NCI-H526 treated with DMSO at 0.1 percent for 48 hours (cell line): ENCODE measurements at regions not wholly inside any gene's neighbourhood (a gene's known extent, or its start where the extent isn't known, plus 50 kb on each side); places are given as distances from the start of the nearest gene placed in this dataset.

Experiments
- DNase-seq: peaks from one replicate; lab custom pipeline; 2025; lab: John Stamatoyannopoulos, UW

DNA sequence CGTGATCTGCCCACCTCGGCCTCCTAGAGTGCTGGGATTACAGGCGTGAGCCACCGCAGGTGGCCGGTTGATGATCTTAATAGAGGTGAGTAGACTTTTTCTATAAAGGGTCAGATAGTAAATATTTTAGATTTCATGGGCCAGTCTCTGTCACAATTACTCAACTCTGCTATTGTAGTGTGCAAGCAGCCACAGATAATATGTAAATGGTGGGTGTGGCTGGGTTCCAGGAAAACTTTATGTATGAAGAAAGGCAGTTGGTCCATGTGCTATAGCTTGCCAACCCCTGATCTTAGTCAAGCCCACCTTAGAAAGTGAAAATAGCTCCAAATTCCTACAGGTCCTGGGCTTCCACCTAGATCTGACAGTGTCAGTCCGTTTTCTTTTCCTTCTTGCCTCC is 94.9 kb upstream of the PMFBP1 start:
- no peak for DNase-seq

DNA sequence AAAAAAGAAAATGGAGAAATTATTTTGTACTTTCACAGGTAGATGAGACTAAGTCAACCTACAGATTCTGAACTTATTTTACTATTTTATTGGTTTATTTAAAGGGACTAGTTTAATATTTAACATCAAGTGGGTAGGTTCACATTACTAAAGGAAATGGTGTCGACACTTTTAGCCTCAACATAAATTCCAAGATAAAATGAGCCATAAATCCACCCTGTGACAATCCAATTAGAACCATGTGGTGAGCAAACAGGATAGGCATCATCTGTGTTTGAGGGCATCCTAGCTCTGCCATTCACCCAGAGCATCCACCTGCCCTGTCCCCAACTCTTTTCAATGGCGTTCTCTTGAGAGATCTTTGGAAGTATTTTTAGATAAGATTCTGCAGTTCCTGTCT is 92.8 kb upstream of the PMFBP1 start:
- DNase-seq: no peak

DNA sequence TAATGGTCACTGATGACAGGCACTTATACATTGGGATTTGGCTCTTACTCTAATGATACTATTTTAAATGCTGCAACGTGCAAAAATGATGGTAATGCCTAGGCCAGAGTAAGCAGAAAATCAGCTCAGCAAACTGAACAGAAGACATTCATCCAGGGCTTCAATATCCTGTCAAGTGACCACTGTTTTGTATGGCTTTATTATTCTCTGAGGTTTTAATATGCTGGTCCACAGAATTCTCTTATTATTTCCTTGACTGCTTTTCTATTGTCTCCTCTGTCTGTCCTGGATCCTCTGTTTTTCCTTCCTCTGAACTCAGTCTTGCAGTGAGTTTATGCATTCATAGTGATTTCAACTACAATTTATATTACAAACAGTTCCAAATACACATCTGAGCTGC is 90.8 kb upstream of the PMFBP1 start:
- no peak for DNase-seq

DNA sequence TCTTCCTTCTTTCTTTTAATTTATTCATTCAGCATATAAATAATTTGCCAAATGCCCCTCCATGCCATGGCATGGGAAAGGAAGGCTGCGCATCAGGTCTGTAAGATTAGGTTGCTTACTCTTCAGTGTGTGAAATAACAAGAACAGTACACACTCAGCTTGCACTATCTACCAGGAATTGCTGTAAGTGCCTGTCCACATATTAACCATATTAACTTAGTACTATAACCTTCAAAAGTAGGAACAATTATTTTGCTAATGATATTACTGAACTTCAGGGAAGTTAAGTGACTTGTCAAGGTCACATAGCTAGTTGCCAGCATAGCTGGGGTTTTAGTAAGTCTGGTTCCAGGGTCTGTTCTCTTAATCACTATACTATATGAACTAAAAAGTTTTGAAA is 89.2 kb upstream of the PMFBP1 start:
- DNase-seq: no peak

DNA sequence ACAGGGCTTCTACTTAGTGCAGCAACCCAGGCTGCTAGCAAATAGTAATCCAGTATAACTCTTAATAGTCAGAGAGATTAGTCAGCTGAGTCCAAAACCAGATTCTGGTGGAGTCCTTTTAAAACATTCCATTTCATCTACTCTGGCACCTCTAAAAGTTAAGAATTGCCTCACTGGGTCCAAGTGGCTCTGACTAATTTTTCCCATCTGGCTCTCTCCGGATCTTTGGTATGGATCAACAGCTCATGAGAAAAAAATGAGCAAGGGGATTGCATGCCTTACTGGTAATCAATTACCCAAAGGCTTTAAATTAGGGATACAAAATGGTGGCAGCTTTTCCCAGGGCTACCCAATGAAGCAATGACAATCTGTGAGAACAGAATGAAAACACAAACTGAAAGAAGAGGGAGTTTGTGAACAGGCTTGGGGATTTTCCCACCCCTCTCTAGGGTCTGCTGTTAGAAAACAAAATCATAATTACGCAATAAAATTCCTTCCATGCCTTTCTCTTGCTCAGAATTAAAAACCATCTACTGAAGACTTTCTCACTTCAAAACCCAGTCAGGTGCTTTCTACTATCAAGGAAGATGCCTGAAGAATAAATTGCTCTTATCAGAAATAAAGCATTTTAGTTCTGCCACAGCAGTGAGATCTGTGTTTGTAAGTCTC is 84.6 kb upstream of the PMFBP1 start:
- no peak for DNase-seq

DNA sequence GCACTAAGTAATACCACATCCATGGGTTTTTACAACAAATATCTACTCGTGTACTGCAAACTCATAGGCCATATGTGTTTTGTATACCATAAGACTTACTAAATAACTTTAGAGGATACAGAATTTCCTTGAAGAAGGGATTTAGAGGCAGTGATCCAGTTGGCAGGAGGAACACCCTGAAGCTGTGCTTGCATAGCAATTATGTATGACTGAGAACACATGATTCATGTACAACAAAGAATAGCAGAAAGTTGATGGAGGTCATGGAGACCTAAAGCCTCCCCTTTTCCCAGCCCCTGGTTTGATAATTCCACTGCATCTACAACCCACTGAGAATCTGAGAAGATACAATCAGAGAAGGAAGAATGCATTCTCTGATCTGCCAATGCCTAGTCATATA is 83.8 kb upstream of the PMFBP1 start:
- DNase-seq: no peak

DNA sequence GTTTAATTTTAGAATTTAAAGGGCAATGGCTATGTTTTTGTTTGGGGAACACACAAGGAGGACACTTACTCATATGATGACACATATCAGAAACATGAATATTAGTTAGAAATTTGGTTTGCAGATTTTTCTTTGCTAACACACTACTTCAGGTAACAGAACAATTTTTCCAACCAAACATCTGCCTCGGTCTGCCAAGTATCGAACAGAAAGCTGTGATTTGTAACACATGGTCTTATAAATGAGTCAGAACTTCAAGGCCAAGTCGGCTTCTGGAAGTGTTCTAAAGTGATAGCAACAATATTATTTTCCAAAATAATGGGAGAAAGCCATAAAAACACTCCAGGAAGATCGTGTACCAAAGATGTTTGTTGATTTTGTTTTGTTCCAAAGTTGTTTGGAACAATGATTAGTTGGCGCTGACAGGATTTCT is 75.9 kb upstream of the PMFBP1 start:
- DNase-seq: no peak

DNA sequence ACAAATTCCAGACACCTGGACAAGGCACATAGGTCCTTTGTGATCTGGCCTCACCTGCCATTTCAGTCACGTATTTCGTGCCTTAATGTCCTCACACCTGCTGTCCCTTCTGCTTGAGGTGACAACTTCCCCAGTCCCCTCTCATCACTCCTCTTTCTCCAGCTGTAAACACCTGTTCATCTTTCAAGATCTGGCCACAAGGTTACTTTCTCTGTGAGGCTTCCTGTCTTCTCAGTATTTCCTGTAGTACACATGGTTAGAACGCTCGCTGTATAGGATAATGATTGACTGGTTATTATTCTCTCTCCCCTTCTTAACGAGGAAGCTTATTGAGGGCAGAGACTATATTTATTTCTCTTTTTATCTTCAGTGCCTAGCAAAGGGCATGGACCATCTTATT is 74.5 kb upstream of the PMFBP1 start:
- DNase-seq: no peak

DNA sequence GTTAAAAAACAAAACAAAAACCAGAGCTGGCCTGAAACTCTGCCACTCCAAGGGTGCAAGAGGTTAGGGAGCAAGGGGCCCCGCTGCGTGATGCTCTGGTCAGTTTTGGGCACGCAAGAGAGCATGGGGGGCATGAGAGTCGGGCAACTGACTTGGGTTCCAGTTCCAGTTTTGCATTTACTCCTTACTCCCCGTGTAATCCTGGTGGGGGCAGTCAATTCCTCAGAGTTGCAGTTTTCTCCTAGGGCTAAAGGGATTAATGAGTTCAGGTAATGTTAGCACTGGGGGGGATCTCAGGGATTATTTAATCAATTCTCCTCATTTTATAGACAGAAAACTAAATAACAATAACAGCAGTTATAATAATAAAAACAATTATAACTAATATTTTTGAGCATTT is 72.9 kb upstream of the PMFBP1 start:
- DNase-seq: no peak

DNA sequence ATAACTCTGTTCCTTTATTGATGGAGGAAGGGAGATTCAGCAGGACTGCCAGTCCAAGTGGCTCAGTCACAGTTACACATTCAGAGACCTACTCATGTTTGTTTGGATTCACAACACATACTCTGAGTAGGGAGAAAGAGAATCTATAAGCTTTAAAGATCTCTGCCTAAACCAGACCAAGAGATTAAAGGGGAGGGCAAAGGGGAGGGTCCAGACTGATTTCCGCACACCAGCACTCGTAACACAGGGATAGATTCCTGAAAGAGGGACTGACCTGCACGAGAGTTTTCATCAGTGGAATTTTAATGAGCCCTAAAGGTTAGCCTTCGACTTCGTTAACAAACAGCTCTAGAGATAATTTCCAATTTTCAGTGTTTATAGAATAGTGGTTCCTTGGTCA is 71.7 kb upstream of the PMFBP1 start:
- DNase-seq: no peak

DNA sequence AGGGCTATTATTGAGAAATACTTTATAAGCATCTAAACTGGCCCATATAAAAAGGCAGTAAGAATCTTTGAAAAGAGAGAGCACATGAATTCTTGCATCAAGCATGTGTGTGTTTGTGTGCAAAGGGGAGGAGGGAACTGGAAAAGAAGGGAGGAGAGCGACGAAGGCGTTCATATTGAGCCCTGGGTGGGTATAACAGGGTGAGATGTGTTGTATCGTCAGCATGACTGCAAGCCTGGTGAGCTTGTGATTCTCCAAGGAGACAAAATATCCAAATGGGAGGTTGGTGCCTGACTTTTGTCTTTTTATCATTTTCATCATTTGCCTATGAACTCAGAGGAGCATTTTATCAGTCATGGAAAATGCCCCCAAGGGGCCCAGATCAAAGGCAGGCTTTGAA is 70.8 kb upstream of the PMFBP1 start:
- peak; percentile 19 for DNase-seq

DNA sequence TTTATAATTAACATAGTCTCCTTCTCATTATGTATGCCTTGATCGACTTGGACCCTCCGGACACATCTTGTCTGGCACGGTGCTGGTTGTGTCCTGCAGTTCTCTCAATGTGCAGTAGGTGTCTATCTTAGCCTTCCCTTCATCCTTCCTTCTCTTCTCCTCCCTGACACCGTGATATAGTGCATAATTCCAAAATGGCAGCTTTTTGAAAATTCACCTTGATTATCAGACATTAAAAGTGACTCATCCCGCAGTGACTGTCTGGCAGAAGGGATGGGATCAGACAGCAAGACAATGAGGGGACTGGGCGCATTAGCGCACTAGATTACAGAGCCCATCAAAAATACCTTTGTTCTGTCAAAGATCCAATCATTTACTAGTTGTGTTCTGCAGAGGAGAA is 70.0 kb upstream of the PMFBP1 start:
- DNase-seq: no peak

DNA sequence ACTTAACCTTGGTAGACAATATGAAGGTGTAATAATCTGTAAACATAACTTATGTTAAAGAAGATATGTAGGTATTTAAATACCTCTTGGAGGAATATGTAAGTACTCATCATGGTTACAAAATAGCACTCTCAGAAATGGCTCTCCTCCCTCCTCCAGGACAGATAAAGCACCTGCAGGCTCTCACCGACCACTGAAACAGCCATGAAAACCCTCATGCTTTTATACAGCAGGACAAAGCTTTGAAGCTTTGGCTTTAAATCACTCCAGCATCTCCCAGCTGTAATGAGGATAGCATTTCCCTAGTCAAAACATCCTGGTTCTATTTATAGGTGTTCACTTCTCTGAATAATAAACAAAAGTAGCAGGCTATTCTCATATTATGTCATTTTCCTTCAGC is 69.1 kb upstream of the PMFBP1 start:
- DNase-seq: no peak

DNA sequence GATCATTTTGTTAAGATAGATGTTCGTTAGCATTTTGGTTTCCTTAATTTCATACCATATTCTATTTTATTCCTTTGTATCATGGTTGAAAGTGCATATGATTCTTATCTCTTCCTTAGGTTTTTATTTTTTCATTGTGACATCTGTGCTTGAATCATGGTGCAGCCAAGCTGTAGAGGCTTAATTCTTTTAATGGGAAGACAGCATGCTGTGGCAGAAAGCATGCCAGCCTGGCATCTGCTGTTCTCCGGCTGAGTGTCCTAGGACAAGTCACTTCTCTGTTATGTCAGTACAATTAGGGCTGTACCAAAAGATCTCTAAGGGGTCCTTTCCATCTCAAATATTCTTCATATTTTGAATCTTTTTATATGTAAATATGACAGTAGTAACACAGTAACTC is 68.5 kb upstream of the PMFBP1 start:
- no peak for DNase-seq

DNA sequence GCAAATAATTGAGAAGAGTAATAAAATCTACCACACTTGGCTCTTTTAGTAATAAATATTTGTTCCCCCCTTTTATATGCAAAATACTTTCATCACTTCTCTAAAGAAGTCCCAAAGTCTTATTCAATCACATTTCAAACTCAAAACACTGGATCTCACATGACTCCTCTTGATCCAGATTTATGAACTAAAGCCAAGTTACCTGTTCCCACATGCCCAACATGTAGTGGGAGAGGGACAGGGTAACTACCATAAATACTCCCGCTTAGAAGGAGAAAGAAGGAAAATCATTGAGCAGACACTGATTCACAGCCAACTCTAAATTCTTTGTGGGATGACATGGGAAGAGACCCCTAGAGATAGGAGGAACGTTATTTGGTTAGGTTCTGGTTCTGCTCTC is 64.9 kb upstream of the PMFBP1 start:
- no peak for DNase-seq

DNA sequence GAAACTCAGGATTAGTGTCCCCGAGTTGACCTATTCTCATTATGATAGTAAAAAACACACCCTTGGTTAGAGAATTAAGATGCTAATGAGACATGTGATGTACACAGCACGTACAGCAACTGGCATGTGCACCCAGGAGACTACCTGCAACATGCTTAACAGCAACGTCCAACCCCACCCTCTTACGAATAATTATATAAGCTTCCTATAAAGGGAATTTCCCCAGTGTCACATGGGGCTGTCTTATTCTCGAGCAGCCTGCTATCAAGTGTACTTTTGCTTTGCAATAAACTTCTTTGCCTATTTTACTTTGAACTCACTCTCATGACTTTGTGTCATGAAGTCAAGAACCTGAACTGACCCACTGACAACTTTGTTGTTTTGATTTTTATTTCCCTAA is 62.4 kb upstream of the PMFBP1 start:
- DNase-seq: no peak

DNA sequence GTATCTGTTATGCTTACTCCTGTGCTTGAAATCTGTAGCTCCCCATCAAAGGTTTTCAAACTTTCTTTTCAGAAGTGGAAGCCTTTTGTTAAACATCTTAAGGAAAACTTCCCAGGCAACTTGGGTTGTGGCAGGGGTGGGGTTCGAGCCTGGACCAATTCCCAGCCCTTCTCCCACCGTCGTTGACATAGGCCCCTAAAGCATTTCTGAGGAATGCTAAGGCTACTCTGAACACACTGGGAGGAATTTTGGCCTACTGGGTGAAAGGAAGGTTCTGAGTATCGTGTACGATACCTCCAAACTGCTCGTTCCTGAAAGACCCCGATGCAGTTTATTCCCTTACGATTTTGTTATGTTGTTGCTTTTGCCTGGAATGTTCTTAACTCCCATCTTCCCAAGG is 56.1 kb upstream of the PMFBP1 start:
- no peak for DNase-seq

DNA sequence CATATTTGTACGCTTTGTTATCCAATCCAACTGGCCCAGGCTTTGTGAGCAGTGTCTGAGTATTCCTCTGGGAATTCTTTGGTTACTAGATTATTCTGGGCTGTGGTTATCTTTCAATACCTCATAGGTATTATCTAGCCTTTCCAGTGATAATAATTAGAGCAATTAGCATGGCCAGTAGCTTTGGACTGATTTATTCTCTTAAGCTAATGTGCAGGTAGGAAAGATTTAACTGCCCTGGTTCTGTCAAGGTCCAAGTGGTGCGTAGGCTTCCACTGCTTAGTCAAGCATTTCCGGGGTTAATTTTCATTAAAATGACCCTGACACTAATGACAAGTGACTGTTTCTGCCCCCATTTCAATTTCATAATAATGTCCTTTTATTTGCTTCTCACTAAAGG is 54.2 kb upstream of the PMFBP1 start:
- no peak for DNase-seq

DNA sequence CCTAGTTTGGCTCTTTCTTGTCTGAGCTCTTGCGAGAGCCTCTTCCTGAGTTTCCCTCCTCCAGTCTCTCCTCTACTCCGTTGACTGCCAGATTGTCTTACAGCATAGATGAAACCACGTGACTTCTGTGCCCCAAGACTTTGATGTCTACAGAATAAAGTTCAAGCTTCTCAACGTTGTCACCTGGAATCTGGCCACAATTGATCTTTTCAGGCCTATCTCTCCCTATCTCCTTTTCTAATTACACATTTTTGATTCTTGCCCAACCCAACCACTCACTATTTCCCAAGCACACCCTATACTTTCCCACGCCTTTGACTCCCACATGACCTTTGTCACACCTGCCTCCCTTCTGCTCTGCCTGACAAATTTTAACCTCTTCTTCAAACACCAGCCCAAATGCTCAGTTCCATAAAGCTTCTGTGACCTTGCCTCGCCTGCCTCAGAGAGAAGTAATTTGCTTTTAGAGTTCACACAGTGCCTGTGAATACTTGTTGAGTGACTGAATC is 52.4 kb upstream of the PMFBP1 start:
- DNase-seq: no peak

DNA sequence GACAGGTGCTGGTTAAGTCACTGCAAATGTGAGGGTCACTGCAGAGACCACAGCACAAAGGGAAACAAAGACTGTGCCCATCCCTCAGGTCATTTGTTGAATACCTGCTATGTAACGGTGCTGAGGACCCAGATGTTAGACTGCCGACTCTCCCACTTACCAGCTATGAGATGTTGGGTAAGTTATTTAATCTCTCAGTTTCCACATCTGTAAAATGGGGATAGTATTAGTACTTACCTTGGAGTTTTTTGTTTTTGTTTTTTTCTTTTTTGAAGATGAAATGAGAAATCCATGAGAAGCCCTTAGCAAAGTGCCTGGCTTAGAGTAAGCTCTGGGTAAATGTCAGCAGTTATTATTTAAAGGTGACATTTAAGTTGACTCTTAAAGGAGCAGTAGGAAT is 50.5 kb upstream of the PMFBP1 start:
- DNase-seq: no peak
